ENCODE measurements at regions not wholly inside any gene's neighbourhood (a gene's known extent, or its start where the extent isn't known, plus 50 kb on each side); places are given as distances from the start of the nearest gene placed in this dataset.

DNA sequence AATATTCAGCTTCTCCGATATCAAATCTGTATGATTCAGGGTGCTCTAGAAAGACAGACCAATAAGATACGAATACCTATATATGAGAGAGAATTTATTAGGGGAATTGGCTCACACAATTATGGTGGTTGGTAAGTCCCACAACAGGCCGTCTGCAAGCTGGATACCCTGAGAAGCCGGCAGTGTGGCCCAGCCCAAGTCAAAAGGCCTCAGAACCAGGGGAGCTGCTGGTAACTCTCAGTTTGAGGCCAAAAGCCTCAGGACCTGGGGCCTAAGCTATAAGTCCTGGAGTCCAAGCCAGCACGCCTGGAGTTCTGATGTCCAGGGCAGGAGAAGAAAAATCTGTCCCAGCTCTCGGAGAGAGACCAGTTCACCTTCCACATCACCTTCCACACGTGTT lies 318.7 kb downstream of the BRD1 start:
- in situ Hi-C loops (cut with MboI; ENCODE audit: low sequenced_read_pairs): no loop called here

DNA sequence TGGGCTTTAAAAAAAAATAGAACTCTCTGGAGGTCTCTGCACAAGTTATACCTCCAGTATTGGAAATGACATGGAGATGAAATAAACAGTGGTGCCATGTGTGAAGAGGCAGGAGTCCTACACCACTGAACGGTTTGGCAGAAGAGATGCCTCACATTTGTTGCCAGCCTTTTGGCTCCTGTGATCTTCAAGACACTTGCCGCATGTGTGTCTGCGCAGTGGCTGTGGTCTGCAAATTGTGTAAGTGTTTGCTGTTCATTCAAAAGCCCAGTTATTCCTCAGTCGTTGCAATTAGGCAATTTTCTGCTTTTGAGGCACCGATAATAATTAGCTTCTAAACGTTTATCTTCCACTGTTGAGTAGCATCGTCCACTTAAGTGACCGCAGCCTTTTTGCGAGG lies 319.1 kb downstream of the BRD1 start:
- no peaks in the 10 kb centered on the region for H3K36me3 ChIP-seq (replicated peaks)
- H3K9me3 ChIP-seq: no peaks in the 10 kb centered on the region
- no peak for DNase-seq (ENCODE audit: low spot score in 2 of 2)
- no peak overlapping the region for H3K4me3 ChIP-seq
- in situ Hi-C loops (cut with MboI; ENCODE audit: low sequenced_read_pairs): no loop called here
- no peaks in the 10 kb centered on the region for H3K27me3 ChIP-seq (ENCODE audit: low read depth)
- peaks cover 13% of the 10 kb centered on the region for H3K4me1 ChIP-seq

More for the DNA sequence above, 318.7 kb downstream of the BRD1 start:
- Histone ChIP-seq H3K36me3 (replicated peaks) (no peaks in the 10 kb centered on the region), H3K4me1 (peaks cover 17% of the 10 kb centered on the region), H3K27me3 (ENCODE audit: low read depth) (no peaks in the 10 kb centered on the region), H3K4me3 (no peak overlapping the region), H3K9me3 (no peaks in the 10 kb centered on the region)
- no peak for DNase-seq (ENCODE audit: low spot score in 2 of 2)

DNA sequence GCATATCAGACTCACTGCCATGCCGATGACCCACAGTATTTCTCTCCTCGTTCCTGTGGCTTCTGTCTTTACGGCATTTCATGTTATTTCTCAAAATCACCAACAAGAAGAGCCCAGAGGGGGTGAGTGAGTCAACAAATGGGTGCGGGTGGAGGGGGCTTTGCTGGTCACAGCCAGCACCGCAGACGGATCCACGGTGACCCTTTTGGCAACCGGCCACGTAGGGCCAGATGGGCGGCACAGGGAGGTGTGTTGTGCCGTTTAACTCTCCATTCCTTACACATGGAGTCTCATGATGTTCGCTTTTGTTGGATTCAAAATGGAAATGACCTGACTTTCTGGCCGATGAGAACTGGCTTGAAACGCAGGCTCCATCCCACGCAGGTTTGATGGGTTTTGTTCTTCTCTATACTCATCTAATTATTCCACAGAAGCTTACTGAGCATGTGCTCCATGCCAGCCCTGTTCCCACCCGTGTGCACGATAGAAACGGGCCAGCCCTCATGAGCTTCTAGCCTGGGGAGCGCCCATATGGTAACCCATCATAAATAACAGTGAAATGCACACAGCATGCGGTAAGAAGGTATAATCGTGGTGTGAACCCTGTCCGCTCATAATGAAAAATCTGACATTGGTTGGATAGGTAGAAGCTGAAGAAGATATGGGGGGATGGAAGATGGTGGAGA lies 319.9 kb downstream of the BRD1 start:
- H3K4me3 ChIP-seq: no peak overlapping the region
- no peaks in the 10 kb centered on the region for H3K36me3 ChIP-seq (replicated peaks)
- in situ Hi-C loops (cut with MboI; ENCODE audit: low sequenced_read_pairs): no loop called here
- H3K27me3 ChIP-seq (ENCODE audit: low read depth): no peaks in the 10 kb centered on the region
- no peaks in the 10 kb centered on the region for H3K9me3 ChIP-seq
- H3K4me1 ChIP-seq: peaks cover 6% of the 10 kb centered on the region
- DNase-seq (ENCODE audit: low spot score in 2 of 2): no peak

DNA sequence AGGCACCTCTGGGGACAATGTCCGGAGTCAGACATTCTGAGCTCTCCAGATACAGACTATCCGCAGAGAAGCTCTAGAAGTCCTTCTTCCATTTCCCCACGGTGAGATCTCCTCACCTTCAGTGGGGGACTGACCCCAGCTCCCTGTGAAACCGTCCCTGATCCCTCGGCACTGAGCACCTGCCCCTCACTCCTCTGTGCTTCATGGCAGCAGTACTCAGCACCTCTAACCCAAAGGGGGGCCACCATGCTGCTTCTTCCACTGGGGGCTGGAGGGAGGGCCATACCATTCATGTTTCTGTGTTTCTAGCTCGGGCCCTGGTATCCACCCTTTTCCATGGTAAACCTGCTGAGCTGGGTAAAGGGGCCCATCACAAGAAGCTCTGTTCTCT lies 321.7 kb downstream of the BRD1 start:
- DNase-seq (ENCODE audit: low spot score in 2 of 2): no peak
- no peak overlapping the region for H3K4me3 ChIP-seq
- no peaks in the 10 kb centered on the region for H3K36me3 ChIP-seq (replicated peaks)
- no peaks in the 10 kb centered on the region for H3K9me3 ChIP-seq
- no peaks in the 10 kb centered on the region for H3K4me1 ChIP-seq
- no peaks in the 10 kb centered on the region for H3K27me3 ChIP-seq (ENCODE audit: low read depth)
- in situ Hi-C loops (cut with MboI; ENCODE audit: low sequenced_read_pairs): no loop called here

DNA sequence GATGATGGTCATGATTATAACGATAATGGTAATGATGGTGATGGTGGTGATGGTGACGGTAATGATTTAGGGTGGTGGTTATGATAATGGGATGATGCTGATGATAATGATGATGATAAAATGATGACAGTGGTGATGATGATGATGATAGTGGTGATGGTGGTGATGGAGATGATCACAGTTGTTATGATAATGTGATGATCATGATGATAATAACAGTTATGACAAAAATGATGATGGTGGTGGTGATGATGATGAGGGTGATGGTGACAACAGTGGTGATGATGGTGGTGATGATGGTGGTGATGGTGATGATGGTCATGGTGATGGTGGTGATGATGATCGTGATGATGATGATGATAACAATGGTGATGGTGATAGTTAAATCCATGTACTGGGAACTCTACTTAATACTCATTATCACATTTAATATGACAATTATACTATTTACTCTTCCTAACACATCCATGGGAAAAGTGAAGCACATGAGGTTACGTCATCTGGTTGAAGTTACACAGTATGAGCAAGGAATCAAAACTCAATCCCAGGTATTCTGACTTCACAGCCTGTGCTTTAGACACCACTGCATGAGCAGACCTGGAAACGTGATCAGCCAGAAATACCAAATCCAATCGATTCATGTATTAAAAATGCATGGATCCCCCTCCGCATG lies 322.2 kb downstream of the BRD1 start:
- H3K36me3 ChIP-seq (replicated peaks): no peaks in the 10 kb centered on the region
- no peaks in the 10 kb centered on the region for H3K27me3 ChIP-seq (ENCODE audit: low read depth)
- DNase-seq (ENCODE audit: low spot score in 2 of 2): no peak
- in situ Hi-C loops (cut with MboI; ENCODE audit: low sequenced_read_pairs): no loop called here
- H3K4me3 ChIP-seq: no peak overlapping the region
- no peaks in the 10 kb centered on the region for H3K4me1 ChIP-seq
- H3K9me3 ChIP-seq: no peaks in the 10 kb centered on the region

DNA sequence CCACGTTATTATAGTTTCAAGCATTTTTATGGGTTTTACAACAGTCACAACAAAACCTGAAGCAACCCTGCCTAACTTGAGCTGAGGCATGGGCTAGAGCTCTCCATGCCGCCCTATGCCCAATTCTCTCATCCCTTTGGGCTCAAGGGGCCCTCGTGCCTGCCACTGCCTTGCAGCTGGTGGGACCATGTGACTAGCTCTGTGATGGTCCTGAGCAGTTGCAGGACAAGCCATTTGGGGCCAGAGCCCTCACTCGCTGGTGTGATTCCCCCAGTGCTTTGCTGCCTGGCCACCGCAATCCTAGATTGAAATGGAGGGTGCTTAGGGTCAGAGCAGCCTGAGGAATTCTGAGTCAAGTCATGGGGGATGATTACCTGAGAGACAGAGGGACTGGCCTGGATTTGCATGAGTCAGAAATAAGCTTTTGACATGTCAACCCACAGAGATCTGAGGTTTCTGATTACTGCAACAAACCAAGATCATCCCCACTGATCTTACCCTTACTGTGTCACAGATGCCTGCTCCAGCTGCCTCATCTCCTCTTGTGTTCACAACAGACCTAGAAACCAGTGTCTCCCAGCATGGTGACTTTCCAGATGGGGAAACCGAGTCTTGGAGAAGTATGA lies 323.7 kb downstream of the BRD1 start:
- in situ Hi-C loops (cut with MboI; ENCODE audit: low sequenced_read_pairs): no loop called here
- Histone ChIP-seq H3K4me1 (no peaks in the 10 kb centered on the region), H3K36me3 (replicated peaks) (no peaks in the 10 kb centered on the region), H3K9me3 (no peaks in the 10 kb centered on the region), H3K27me3 (ENCODE audit: low read depth) (no peaks in the 10 kb centered on the region), H3K4me3 (no peak overlapping the region)
- no peak for DNase-seq (ENCODE audit: low spot score in 2 of 2)

- H3K27me3 ChIP-seq (ENCODE audit: low read depth): no peaks in the 10 kb centered on the region
- H3K36me3 ChIP-seq (replicated peaks): no peaks in the 10 kb centered on the region
- H3K4me3 ChIP-seq: no peak overlapping the region
- no peak for DNase-seq (ENCODE audit: low spot score in 2 of 2)
- H3K4me1 ChIP-seq: no peaks in the 10 kb centered on the region
- no peaks in the 10 kb centered on the region for H3K9me3 ChIP-seq
- in situ Hi-C loops (cut with MboI; ENCODE audit: low sequenced_read_pairs): no loop called here
Measured at GRCh38 chr22:49503321-49503720, 324.4 kb downstream of the BRD1 start.

- Histone ChIP-seq H3K9me3 (no peaks in the 10 kb centered on the region), H3K4me1 (no peaks in the 10 kb centered on the region), H3K36me3 (replicated peaks) (no peaks in the 10 kb centered on the region), H3K4me3 (no peak overlapping the region), H3K27me3 (ENCODE audit: low read depth) (no peaks in the 10 kb centered on the region)
- in situ Hi-C loops (cut with MboI; ENCODE audit: low sequenced_read_pairs): no loop called here
- DNase-seq (ENCODE audit: low spot score in 2 of 2): no peak
Measured at GRCh38 chr22:49502126-49502826, 325.4 kb downstream of the BRD1 start.

DNA sequence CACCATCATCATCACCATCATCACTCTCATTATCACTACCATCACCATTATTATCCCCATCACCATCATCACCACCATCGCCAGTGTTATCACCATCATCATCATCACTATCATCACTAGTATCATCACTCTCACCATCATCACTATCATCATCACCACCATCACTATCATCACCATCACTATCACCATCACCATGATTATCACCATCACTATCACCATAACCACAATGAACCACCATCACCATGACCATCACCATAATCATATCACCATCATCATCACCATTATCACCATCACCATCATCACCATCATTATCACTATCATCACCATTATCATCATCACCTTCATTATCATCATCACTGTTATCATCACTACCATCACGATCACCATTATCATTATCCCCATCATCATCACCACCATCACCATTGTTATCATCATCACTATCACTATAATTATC lies 326.7 kb downstream of the BRD1 start:
- no peaks in the 10 kb centered on the region for H3K27me3 ChIP-seq (ENCODE audit: low read depth)
- no peaks in the 10 kb centered on the region for H3K36me3 ChIP-seq (replicated peaks)
- H3K4me3 ChIP-seq: no peak overlapping the region
- in situ Hi-C loops (cut with MboI; ENCODE audit: low sequenced_read_pairs): no loop called here
- H3K9me3 ChIP-seq: no peaks in the 10 kb centered on the region
- H3K4me1 ChIP-seq: no peaks in the 10 kb centered on the region
- DNase-seq (ENCODE audit: low spot score in 2 of 2): no peak

DNA sequence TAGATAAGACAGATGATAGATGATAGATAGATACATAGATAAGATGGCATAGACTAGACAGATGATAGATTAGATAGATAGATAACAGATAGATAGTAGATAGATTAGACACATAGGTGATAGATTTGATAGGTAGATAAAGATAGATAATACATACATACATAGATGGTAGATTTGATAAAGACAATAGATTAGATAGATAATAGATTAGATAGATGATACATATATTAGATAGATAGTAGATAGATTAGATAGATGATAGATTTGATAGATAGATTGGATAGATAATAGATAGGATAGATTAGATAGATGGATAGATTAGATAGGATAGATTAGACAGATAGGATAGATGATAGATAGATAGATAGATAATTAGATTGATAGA lies 327.6 kb downstream of the BRD1 start:
- DNase-seq (ENCODE audit: low spot score in 2 of 2): no peak
- Histone ChIP-seq H3K27me3 (ENCODE audit: low read depth) (no peaks in the 10 kb centered on the region), H3K4me1 (no peaks in the 10 kb centered on the region), H3K36me3 (replicated peaks) (no peaks in the 10 kb centered on the region), H3K4me3 (no peak overlapping the region), H3K9me3 (no peaks in the 10 kb centered on the region)
- in situ Hi-C loops (cut with MboI; ENCODE audit: low sequenced_read_pairs): no loop called here

GRCh38 chr22:49499433-49500075 lies 328.1 kb downstream of the BRD1 start:
- Histone ChIP-seq H3K4me3 (no peak overlapping the region), H3K4me1 (no peaks in the 10 kb centered on the region), H3K27me3 (ENCODE audit: low read depth) (no peaks in the 10 kb centered on the region), H3K9me3 (no peaks in the 10 kb centered on the region), H3K36me3 (replicated peaks) (no peaks in the 10 kb centered on the region)
- in situ Hi-C loops (cut with MboI; ENCODE audit: low sequenced_read_pairs): no loop called here
- no peak for DNase-seq (ENCODE audit: low spot score in 2 of 2)

DNA sequence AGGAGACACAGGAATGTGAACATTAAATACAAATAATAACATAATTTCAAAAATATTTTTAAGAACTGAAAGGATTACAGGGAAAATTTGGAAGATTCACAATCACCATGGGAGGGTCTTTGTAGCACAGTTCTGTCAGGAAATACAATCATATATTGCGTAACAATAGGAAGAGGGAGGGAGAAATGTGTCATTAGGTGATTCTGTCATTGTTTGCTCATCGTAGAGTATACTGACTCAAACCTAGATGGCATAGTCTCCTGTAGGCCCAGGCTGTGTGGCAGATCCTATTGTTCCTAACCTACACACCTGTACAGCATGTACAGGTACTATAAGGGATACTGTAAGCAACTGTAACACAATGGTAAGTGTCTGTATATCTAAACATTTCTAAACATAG lies 330.4 kb downstream of the BRD1 start:
- no peaks in the 10 kb centered on the region for H3K36me3 ChIP-seq (replicated peaks)
- H3K4me3 ChIP-seq: no peak overlapping the region
- no peaks in the 10 kb centered on the region for H3K27me3 ChIP-seq (ENCODE audit: low read depth)
- no peaks in the 10 kb centered on the region for H3K4me1 ChIP-seq
- in situ Hi-C loops (cut with MboI; ENCODE audit: low sequenced_read_pairs): no loop called here
- DNase-seq (ENCODE audit: low spot score in 2 of 2): no peak
- H3K9me3 ChIP-seq: no peaks in the 10 kb centered on the region

GRCh38 chr22:49494555-49494954 lies 333.1 kb downstream of the BRD1 start:
- no peaks in the 10 kb centered on the region for H3K9me3 ChIP-seq
- in situ Hi-C loops (cut with MboI; ENCODE audit: low sequenced_read_pairs): no loop called here

More at GRCh38 chr22:49494555-49494954, 333.1 kb downstream of the BRD1 start:
- H3K36me3 ChIP-seq (replicated peaks): no peaks in the 10 kb centered on the region
- DNase-seq (ENCODE audit: low spot score in 2 of 2): no peak
- no peaks in the 10 kb centered on the region for H3K4me1 ChIP-seq
- no peak overlapping the region for H3K4me3 ChIP-seq
- no peaks in the 10 kb centered on the region for H3K27me3 ChIP-seq (ENCODE audit: low read depth)
